SK-N-SH (cell line): ENCODE measurements at regions not wholly inside any gene's neighbourhood (a gene's known extent, or its start where the extent isn't known, plus 50 kb on each side); places are given as distances from the start of the nearest gene placed in this dataset.

Experiments
- CTCF ChIA-PET: fragments of 300-600, 350-600 bp; formaldehyde crosslinking; extraction: SDS; loops from one replicate; lab custom pipeline; 2021; lab: Yijun Ruan, JAX
- POLR2A ChIA-PET: fragments of 350-600 bp; sonication (Branson Sonifier 250); formaldehyde crosslinking; extraction: SDS; loops from one replicate; lab custom pipeline; 2020; ENCODE audit warnings: antibody characterized with exemption, inconsistent platforms; lab: Yijun Ruan, JAX
- DNase-seq: peaks from one replicate; pipeline ENCODE4 v3.0.0; 2012
- H2AFZ ChIP-seq: fragments of 200-600 bp; sonication (generic); 2 replicates; pipeline ENCODE4 v1.8.1; 2016; ENCODE audit warnings: antibody characterized with exemption, mild to moderate bottlenecking, low read depth
- H3F3A ChIP-seq: fragments of 200-600 bp; sonication (generic); replicated peaks from 2 replicates; pipeline ENCODE3; 2016; ENCODE audit warnings: antibody characterized with exemption, mild to moderate bottlenecking; ENCODE audit not compliant: insufficient read depth
- H3K27ac ChIP-seq, 2 experiments: fragments of 200-500 bp in 1 of 2; fragments of 200-600 bp in 1 of 2; sonication (Bioruptor generic) in 1 of 2; sonication (generic), shearing (Covaris generic) in 1 of 2; 2 replicates each; pipeline versions ENCODE4 v1.5.1 to v1.6.1; 2014 to 2016; ENCODE audit warnings: low read depth in 2 of 2, inconsistent platforms in 1 of 2, low read length in 1 of 2, mild to moderate bottlenecking in 1 of 2, mixed read lengths in 1 of 2
- H3K27me3 ChIP-seq: fragments of 200-600 bp; sonication (generic), shearing (Covaris generic); 2 replicates; pipeline ENCODE4 v1.6.1; 2016; ENCODE audit warnings: mixed run types; ENCODE audit not compliant: insufficient read depth
- H3K36me3 ChIP-seq, 2 experiments: fragments of 200-500 bp in 1 of 2; fragments of 200-600 bp in 1 of 2; sonication (Bioruptor generic) in 1 of 2; sonication (generic) in 1 of 2; replicated peaks in 1 of 2; 2 replicates each; pipeline versions ENCODE3 to v1.5.1; 2014 to 2016; ENCODE audit warnings: low read length in 1 of 2, mild to moderate bottlenecking in 1 of 2; ENCODE audit not compliant: insufficient read depth in 2 of 2, control insufficient read depth in 1 of 2
- H3K4me1 ChIP-seq, 2 experiments: fragments of 200-500 bp in 1 of 2; fragments of 200-600 bp in 1 of 2; sonication (Bioruptor generic) in 1 of 2; sonication (generic), shearing (Covaris generic) in 1 of 2; 2 replicates each; pipeline versions ENCODE4 v1.5.1 to v1.6.1; 2014 to 2016; ENCODE audit warnings: low read depth in 1 of 2, low read length in 1 of 2, mixed run types in 1 of 2; ENCODE audit not compliant: insufficient read depth in 2 of 2, control insufficient read depth in 1 of 2
- H3K4me2 ChIP-seq: fragments of 200-600 bp; sonication (generic), shearing (Covaris generic); 2 replicates; pipeline ENCODE4 v1.6.1; 2017; ENCODE audit warnings: mixed run types
- H3K4me3 ChIP-seq, 2 experiments: fragments of 200-500 bp in 1 of 2; fragments of 200-600 bp in 1 of 2; sonication (Bioruptor generic) in 1 of 2; sonication (generic), shearing (Covaris generic) in 1 of 2; 2 replicates each; pipeline versions ENCODE4 v1.5.1 to v1.8.1; 2014 to 2016; ENCODE audit warnings: low read depth in 2 of 2, inconsistent platforms in 1 of 2, low read length in 1 of 2, mild to moderate bottlenecking in 1 of 2, mixed read lengths in 1 of 2, moderate library complexity in 1 of 2
- H3K79me2 ChIP-seq: fragments of 200-600 bp; sonication (generic); 2 replicates; pipeline ENCODE4 v1.8.1; 2017; ENCODE audit warnings: mild to moderate bottlenecking; ENCODE audit not compliant: insufficient read depth
- H3K9ac ChIP-seq: fragments of 200-600 bp; sonication (generic); 2 replicates; pipeline ENCODE4 v1.6.1; 2017; ENCODE audit warnings: mixed run types
- H3K9me2 ChIP-seq: fragments of 200-600 bp; sonication (generic); 2 replicates; pipeline ENCODE4 v1.6.1; 2017; ENCODE audit warnings: mixed run types
- H3K9me3 ChIP-seq: fragments of 200-600 bp; sonication (generic); 2 replicates; pipeline ENCODE4 v1.6.1; 2017; ENCODE audit warnings: mixed run types, mild to moderate bottlenecking, moderate library complexity
- H4K20me1 ChIP-seq: fragments of 200-600 bp; sonication (generic); 2 replicates; pipeline ENCODE4 v1.6.1; 2017; ENCODE audit warnings: mild to moderate bottlenecking, mixed run types; ENCODE audit not compliant: insufficient read depth
- CHD2 ChIP-seq: fragments of 150-350 bp; IDR thresholded peaks from 2 replicates; pipeline ENCODE4 v1.6.1; 2018; ENCODE audit warnings: low read length; ENCODE audit not compliant: partially characterized antibody
- EP300 ChIP-seq, 2 experiments: IDR thresholded peaks; 2 replicates each; pipeline versions ENCODE4 v1.4.0 to v1.6.1; 2012; ENCODE audit warnings: borderline replicate concordance in 1 of 2, low read depth in 1 of 2, low read length in 1 of 2
- EZH2phosphoT487 ChIP-seq: fragments of 200-600 bp; sonication (generic); IDR thresholded peaks from 2 replicates; pipeline ENCODE4 v1.6.1; 2017; ENCODE audit warnings: low read depth, mixed run types, mild to moderate bottlenecking, antibody characterized with exemption, moderate library complexity, borderline replicate concordance
- FOSL2 ChIP-seq: IDR thresholded peaks from 2 replicates; pipeline ENCODE4 v1.4.0; 2012; ENCODE audit warnings: low read depth, mild to moderate bottlenecking, moderate library complexity, borderline replicate concordance
- FOXJ3 ChIP-seq: sonication (generic); formaldehyde crosslinking; IDR thresholded peaks from 2 replicates; pipeline ENCODE4 v1.5.1; 2020; ENCODE audit warnings: mild to moderate bottlenecking, missing genetic modification reagents
- FOXM1 ChIP-seq: IDR thresholded peaks from 2 replicates; pipeline ENCODE4 v1.4.0; 2012; ENCODE audit warnings: low read depth, mild to moderate bottlenecking
- GABPA ChIP-seq: IDR thresholded peaks from 2 replicates; pipeline ENCODE4 v1.4.0; 2012; ENCODE audit warnings: low read depth, mild to moderate bottlenecking
- GATA2 ChIP-seq: sonication (generic); formaldehyde crosslinking; IDR thresholded peaks from 2 replicates; pipeline ENCODE4 v1.5.0; 2020; ENCODE audit warnings: mild to moderate bottlenecking, missing genetic modification reagents
- JUND ChIP-seq: IDR thresholded peaks from 2 replicates; pipeline ENCODE4 v1.4.0; 2012
- MXI1 ChIP-seq: IDR thresholded peaks from 2 replicates; pipeline ENCODE4 v1.6.1; 2012; ENCODE audit warnings: mild to moderate bottlenecking, low read depth, low read length, improper control_type of control experiment
- NFIC ChIP-seq: IDR thresholded peaks from 2 replicates; pipeline ENCODE4 v1.4.0; 2012; ENCODE audit warnings: borderline replicate concordance
- NRF1 ChIP-seq: IDR thresholded peaks from 2 replicates; pipeline ENCODE4 v1.6.1; 2012; ENCODE audit warnings: low read depth, mild to moderate bottlenecking, low read length
- POLR2AphosphoS5 ChIP-seq: IDR thresholded peaks from 2 replicates; pipeline ENCODE4 v1.6.1; 2012; ENCODE audit warnings: low read depth, low read length
- RAD21 ChIP-seq: IDR thresholded peaks from 2 replicates; pipeline ENCODE4 v1.6.1; 2012; ENCODE audit warnings: mild to moderate bottlenecking, low read length
- RCOR1 ChIP-seq: fragments of 150-350 bp; IDR thresholded peaks from 2 replicates; pipeline ENCODE4 v1.6.1; 2017; ENCODE audit warnings: antibody characterized with exemption, low read length
- RFX5 ChIP-seq: IDR thresholded peaks from 2 replicates; pipeline ENCODE4 v1.6.1; 2012; ENCODE audit warnings: mild to moderate bottlenecking, improper control_type of control experiment, low read length
- RXRA ChIP-seq: IDR thresholded peaks from 2 replicates; pipeline ENCODE4 v1.4.0; 2012; ENCODE audit warnings: low read depth, mild to moderate bottlenecking, borderline replicate concordance
- TAF1 ChIP-seq: IDR thresholded peaks from 2 replicates; pipeline ENCODE4 v1.6.1; 2012; ENCODE audit warnings: low read depth, mild to moderate bottlenecking, low read length, moderate library complexity, borderline replicate concordance
- TCF12 ChIP-seq: IDR thresholded peaks from 2 replicates; pipeline ENCODE4 v1.4.0; 2012
- WGBS: methylation state at CpG from one replicate; pipeline ENCODE4 v1.1.6; 2017; ENCODE audit warnings: low lambda C conversion rate; 5-methylcytosine and 5-hydroxymethylcytosine counted together
- TF ChIP-seq, protein P1 (sequence below): IDR thresholded peaks from 2 replicates; pipeline ENCODE4 v1.6.1; 2012; ENCODE audit warnings: mild to moderate bottlenecking, low read depth, low read length, moderate library complexity
- TF ChIP-seq, protein P2 (sequence below): IDR thresholded peaks from 2 replicates; pipeline ENCODE4; 2012
- TF ChIP-seq, protein P3 (sequence below): IDR thresholded peaks from 2 replicates; pipeline ENCODE4 v1.4.0; 2012; ENCODE audit warnings: low read depth, borderline replicate concordance
- TF ChIP-seq, protein P4 (sequence below): fragments of 150-350 bp; IDR thresholded peaks from 2 replicates; pipeline ENCODE4 v1.6.1; 2016; ENCODE audit warnings: mild to moderate bottlenecking, low read depth, low read length

DNA sequence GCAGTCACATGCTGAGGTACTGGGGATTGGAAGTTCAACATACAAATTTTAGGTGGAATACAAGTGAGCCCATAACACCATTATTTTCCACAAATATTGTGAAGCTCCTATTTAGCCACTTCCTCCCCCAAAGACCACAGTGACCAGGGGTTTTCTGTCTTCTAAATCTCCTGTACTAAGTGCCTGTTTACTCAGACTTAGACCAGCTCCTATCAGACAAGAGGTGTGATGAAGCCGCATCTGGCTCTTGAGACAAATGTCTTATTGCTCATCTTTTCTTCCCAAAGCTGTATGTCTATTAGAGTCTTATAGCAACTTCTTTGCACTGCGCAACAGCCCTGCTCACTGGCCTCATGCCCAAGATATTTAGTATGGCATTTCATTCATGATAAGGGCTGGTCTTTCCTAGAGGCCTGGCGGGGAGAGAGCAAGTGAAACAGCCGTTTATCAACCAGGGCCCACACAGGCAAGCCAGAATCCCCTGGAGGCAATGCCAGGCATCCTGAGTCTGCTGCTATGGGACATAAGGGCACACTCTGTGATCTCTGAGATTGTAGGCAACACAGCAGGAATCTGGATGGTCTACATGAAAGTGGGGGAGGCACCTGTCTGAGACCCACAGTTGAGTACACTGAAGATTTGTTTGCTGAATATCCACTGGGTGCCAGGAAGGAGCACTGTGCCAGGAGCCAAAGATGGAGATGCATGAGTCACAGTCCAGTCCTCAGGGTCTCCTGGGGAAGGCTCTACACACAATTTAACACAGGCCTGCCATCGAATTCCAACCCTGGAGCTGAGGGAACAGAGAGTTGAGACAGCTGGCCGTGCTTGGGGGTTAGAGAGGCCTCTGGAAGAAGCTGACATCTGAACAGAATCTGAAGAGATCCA is 78.5 kb upstream of the NCAM1 start:
- no peaks in the 10 kb centered on the region for H3K27me3 ChIP-seq
- no peak overlapping the region for H2AFZ ChIP-seq
- H3K9me3 ChIP-seq = no peaks in the 10 kb centered on the region
- no peak overlapping the region for H3K9ac ChIP-seq
- peak overlapping the region in 1 of 2 experiments; percentile 92; a peak in 2 of 4 replicates for H3K27ac ChIP-seq
- no peaks in the 10 kb centered on the region for H4K20me1 ChIP-seq
- WGBS = 58% methylated on average over 6 of the region's 6 CpGs
- ChIA-PET POLR2A (interaction anchor here (0.6 kb wide), 1 partner anchor 79 kb away, joined by 3 read pairs; the partner anchor contains the start of gene NCAM1), CTCF (interaction anchor here (1.0 to 1.2 kb wide), 2 partner anchors 10 to 294 kb away, joined by 4 read pairs; no protein-coding TSS in a partner anchor)
- DNase-seq = peak; percentile 70
- H3F3A ChIP-seq = no peaks in the 10 kb centered on the region
- H3K4me3 ChIP-seq = no peak overlapping the region
- no peaks in the 10 kb centered on the region for H3K79me2 ChIP-seq
- H3K4me2 ChIP-seq = no peak overlapping the region
- no peak for TF ChIP-seq RXRA
- no peak for TF ChIP-seq JUND
- no peak for TF ChIP-seq EZH2phosphoT487
- 0 out of 2 replicates have a peak, but pooled peaks have one; percentile 10 for TF ChIP-seq RFX5
- no peak for TF ChIP-seq NFIC
- no peak for TF ChIP-seq POLR2AphosphoS5
- peak in 1 of 2 experiments; percentile 84; a peak in 2 of 4 replicates for TF ChIP-seq EP300 (IDR thresholded peaks at IDR 0.05; ENCODE audit: borderline replicate concordance in 1 of 2, low read depth in 1 of 2, low read length in 1 of 2)
- TF ChIP-seq FOXM1 = no peak
- peak; percentile 96 for TF ChIP-seq RCOR1
- TF ChIP-seq GABPA = no peak
- TF ChIP-seq, protein P1, sequence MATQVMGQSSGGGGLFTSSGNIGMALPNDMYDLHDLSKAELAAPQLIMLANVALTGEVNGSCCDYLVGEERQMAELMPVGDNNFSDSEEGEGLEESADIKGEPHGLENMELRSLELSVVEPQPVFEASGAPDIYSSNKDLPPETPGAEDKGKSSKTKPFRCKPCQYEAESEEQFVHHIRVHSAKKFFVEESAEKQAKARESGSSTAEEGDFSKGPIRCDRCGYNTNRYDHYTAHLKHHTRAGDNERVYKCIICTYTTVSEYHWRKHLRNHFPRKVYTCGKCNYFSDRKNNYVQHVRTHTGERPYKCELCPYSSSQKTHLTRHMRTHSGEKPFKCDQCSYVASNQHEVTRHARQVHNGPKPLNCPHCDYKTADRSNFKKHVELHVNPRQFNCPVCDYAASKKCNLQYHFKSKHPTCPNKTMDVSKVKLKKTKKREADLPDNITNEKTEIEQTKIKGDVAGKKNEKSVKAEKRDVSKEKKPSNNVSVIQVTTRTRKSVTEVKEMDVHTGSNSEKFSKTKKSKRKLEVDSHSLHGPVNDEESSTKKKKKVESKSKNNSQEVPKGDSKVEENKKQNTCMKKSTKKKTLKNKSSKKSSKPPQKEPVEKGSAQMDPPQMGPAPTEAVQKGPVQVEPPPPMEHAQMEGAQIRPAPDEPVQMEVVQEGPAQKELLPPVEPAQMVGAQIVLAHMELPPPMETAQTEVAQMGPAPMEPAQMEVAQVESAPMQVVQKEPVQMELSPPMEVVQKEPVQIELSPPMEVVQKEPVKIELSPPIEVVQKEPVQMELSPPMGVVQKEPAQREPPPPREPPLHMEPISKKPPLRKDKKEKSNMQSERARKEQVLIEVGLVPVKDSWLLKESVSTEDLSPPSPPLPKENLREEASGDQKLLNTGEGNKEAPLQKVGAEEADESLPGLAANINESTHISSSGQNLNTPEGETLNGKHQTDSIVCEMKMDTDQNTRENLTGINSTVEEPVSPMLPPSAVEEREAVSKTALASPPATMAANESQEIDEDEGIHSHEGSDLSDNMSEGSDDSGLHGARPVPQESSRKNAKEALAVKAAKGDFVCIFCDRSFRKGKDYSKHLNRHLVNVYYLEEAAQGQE = no peak
- TF ChIP-seq NRF1 = no peak
- TF ChIP-seq MXI1 = 0 out of 2 replicates have a peak, but pooled peaks have one; percentile 22
- TF ChIP-seq, protein P2, sequence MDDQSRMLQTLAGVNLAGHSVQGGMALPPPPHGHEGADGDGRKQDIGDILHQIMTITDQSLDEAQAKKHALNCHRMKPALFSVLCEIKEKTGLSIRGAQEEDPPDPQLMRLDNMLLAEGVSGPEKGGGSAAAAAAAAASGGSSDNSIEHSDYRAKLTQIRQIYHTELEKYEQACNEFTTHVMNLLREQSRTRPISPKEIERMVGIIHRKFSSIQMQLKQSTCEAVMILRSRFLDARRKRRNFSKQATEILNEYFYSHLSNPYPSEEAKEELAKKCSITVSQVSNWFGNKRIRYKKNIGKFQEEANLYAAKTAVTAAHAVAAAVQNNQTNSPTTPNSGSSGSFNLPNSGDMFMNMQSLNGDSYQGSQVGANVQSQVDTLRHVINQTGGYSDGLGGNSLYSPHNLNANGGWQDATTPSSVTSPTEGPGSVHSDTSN = no peak
- TF ChIP-seq TAF1 = no peak
- TF ChIP-seq, protein P3, sequence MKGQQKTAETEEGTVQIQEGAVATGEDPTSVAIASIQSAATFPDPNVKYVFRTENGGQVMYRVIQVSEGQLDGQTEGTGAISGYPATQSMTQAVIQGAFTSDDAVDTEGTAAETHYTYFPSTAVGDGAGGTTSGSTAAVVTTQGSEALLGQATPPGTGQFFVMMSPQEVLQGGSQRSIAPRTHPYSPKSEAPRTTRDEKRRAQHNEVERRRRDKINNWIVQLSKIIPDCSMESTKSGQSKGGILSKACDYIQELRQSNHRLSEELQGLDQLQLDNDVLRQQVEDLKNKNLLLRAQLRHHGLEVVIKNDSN = no peak
- TF ChIP-seq CHD2 = peak; percentile 57
- no peak for TF ChIP-seq FOSL2
- TF ChIP-seq TCF12 = peak; percentile 6; the same call in 1 of the 2 replicates
- TF ChIP-seq, protein P4, sequence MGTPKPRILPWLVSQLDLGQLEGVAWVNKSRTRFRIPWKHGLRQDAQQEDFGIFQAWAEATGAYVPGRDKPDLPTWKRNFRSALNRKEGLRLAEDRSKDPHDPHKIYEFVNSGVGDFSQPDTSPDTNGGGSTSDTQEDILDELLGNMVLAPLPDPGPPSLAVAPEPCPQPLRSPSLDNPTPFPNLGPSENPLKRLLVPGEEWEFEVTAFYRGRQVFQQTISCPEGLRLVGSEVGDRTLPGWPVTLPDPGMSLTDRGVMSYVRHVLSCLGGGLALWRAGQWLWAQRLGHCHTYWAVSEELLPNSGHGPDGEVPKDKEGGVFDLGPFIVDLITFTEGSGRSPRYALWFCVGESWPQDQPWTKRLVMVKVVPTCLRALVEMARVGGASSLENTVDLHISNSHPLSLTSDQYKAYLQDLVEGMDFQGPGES = no peak
- peak; percentile 93 for TF ChIP-seq FOXJ3
- TF ChIP-seq RAD21 = peak; percentile 27; the same call in 1 of the 2 replicates
- TF ChIP-seq GATA2 (CRISPR knock-in tag) = peak; percentile 92
- H3K4me1 ChIP-seq = peaks cover 0 to 31% of the 10 kb centered on the region in 2 experiments; a peak in 2 of 4 replicates
- no peaks in the 10 kb centered on the region for H3K9me2 ChIP-seq
- H3K36me3 ChIP-seq = no peaks in the 10 kb centered on the region
